Suppressor macrophage treated with lipopolysaccharide for 1 hour (primary cell): ENCODE measurements at regions not wholly inside any gene's neighbourhood (a gene's known extent, or its start where the extent isn't known, plus 50 kb on each side); places are given as distances from the start of the nearest gene placed in this dataset.

Experiments used
- DNase-seq, 3 donors: peaks; one replicate each; pipeline ENCODE4 v3.0.0-alpha.2; 2020 to 2022

- DNase-seq: no peak
Observed at GRCh38 chr1:232682248-232682647, 52.3 kb upstream of the SIPA1L2 start.

DNA sequence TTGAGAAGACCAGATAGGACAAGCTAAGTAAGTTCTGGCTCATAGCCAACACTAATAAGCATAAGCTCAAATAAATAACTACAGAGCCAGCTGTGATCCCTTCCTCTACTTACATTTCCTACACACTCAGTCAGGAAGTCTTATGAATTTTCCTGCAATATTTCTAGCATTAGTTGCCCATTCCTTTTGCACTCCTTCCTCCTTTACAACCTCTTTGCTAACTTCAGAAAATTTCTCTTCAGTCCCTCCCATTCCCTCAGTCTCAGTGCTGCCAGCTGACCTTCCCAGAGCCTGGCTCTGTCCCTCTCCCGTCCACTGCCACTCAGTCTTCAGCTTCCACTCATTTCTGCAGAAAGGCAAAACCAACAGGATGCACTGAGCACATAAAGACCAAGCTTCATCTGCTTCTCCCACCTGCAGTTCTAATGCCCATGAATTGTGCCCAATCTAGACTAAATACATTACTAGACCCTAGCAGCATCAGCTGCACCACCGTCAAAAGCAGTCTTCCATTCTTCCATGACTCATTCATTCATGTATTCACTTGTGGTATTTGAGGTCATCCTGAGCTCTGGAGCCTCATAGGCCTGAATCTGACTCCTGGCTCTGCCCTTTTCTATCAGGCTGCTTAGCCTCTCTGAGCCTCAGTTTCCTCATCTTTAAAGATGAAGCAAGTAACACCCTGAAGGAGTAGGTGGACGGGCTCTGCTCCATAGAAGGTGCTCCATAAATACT is 54.6 kb upstream of the SIPA1L2 start:
- DNase-seq: no peak

DNA sequence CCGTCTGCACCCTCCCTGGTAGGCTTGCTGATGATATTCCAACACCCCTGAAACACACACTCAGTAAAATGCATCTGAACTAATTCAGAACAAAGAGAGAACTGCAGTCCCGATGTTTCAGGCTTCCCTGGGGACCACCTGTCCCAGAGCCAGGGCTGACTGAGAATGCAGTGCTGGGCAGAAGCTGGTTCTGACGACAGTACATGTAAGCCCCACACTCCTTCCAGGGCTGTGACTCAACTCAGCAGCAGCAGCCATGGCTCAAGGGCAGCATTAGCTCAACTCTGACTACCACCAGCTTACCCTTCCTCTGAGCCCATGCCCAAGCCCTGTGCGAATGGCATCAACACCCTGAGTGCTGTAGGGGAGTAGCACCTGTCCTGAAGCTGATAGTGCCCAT is 56.4 kb upstream of the SIPA1L2 start:
- DNase-seq: no peak

DNA sequence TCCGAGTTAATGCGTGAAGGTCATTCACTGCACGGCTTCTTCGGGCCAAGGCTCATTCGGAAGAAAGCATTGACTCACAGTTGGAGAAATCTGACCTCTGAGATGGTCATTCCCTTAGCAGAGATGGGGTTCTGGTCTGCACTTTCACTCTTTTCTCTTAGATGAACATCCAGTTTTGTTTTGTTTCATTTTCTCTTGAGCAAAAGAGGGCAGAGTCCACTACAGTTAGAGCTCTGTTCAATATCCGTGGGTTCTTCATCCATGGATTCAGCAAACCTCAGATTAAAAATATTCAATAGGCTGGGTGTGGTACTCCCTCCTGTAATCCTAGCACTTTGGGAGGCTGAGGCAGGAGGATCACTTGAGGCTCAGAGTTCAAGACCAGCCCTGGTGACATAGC is 57.4 kb upstream of the SIPA1L2 start:
- DNase-seq: no peak

DNA sequence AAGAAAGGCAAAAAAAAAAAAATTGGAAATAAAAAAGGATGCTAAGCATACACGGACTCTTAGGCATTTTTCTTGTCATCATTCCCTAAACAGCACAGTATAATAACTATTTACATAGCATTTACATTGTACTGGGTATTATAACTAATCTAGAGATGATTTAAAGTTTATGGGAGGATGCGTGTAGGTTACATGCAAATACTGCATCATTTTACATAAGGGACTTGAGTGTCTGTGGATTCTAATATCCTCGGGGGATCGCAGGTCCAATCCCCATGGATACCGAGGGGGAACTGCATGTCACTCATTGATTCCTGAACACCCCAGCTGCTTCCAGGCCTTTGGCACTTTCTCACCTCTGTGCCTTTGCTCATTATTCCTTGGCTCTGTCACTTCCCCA is 57.8 kb upstream of the SIPA1L2 start:
- DNase-seq: no peak

- DNase-seq: no peak
Observed at GRCh38 chr1:232688398-232688797, 58.5 kb upstream of the SIPA1L2 start.

- no peak for DNase-seq
Observed at GRCh38 chr1:232689711-232690110, 59.8 kb upstream of the SIPA1L2 start.

GRCh38 chr1:232690285-232690935 is 60.5 kb upstream of the SIPA1L2 start:
- no peak for DNase-seq

DNA sequence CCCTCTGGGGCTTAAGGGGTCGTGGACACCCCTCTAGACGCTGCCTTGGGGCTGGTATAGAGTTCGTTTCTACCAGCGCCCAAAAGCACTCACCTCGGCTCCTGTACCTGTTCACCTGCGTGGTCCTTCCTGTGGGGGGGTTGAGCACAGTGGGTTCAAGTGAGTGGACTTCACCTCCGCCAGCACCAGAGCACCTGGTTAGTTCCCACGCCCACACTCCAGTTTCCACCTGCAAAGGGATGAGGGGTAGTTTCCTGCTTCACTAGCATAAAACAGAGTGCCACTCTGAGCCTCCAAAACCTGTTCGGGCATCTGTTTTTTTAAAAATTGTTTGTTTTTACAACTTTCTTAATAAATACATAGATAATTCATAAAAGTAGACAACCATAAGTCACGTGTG is 64.5 kb upstream of the SIPA1L2 start:
- no peak for DNase-seq

GRCh38 chr1:232695621-232696385 is 65.9 kb upstream of the SIPA1L2 start:
- no peak for DNase-seq

DNA sequence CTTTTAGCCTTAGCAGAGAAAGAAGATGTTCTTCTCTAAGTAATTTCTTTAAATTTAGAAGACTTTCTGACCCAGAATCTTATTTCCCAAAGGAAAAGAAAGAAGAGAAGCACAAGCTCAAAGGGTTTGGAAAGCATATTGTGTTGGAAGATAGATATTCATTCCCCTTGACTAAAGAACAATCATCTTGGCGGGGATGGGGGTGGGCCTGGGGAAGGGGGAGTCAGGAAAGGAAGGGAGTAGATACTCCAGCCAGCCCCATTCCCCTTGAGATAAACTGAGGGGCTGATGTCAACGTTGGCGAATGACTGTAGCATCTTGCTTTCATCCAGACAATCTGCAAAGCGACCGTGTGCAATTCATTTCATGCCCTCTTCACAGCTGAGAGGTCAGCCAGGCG is 66.5 kb upstream of the SIPA1L2 start:
- no peak for DNase-seq

DNA sequence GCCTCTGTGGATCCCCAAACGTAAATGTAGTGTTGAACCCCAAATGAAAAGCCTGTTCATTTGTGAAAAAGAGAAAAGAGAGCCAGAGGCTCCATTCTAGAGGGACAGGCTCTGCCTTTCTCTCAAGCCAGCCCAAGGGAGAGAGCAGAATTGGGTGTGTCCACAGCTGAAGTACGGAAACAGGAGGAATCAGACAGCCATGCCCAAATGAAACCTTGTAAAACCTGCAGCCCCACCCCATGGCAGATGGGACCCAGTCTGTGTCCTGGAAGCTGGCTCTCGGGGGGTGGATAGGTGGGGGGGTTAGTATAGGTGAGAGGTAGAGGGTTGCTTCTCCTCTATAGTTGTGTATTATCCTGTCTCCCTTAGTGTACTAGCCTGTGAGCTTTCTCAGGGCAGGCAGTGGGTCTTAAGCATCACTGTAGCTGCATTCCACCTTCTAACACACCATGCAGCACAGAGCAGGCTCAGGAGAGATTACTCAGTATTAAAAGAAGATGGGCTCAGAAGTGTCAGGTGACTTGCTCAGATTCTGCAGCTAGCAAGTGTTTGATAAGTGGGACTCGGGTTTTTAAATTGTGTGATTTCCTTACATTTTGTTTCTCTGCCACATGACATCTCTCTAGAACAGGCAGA is 67.4 kb upstream of the SIPA1L2 start:
- no peak for DNase-seq

- DNase-seq: no peak
Observed at GRCh38 chr1:232699814-232700213, 69.9 kb upstream of the SIPA1L2 start.

DNA sequence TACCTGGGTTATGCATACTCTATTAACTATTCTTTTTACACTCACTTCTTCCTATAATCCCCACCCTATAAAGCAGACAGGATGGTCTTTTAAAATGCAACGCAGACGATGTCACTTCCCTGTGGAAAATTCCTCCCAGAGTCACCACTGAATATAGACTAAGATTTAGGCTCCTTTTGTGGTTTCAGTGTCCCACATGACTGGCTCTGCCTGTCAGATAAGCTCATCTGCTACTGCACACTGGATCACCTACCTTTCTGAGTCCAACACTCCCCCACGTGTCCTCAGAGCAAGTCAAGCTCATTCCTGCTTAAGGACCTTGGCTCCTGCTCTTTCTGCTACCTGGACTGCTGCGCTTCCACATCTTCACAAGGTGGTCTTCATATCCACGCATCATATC is 73.0 kb upstream of the SIPA1L2 start:
- no peak for DNase-seq

DNA sequence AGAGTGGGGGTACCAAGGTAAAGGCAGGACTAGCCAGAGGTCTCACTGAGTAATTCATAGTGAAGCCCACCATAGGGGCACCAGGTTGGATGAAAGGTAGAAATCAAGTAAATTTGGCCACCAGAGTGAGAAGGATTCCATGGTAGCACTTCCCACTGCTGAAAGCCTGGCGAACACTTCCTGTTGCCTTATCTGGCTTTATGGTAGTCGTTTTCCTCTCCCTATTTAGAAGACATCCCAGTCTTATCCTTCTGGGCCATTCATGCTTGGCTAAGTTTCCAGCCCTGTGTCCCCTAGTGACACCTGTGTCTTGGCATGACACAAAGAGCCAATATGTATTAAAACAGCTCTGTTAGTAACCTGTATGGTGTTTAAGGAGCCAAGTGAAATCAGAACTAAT is 74.3 kb upstream of the SIPA1L2 start:
- DNase-seq: no peak

DNA sequence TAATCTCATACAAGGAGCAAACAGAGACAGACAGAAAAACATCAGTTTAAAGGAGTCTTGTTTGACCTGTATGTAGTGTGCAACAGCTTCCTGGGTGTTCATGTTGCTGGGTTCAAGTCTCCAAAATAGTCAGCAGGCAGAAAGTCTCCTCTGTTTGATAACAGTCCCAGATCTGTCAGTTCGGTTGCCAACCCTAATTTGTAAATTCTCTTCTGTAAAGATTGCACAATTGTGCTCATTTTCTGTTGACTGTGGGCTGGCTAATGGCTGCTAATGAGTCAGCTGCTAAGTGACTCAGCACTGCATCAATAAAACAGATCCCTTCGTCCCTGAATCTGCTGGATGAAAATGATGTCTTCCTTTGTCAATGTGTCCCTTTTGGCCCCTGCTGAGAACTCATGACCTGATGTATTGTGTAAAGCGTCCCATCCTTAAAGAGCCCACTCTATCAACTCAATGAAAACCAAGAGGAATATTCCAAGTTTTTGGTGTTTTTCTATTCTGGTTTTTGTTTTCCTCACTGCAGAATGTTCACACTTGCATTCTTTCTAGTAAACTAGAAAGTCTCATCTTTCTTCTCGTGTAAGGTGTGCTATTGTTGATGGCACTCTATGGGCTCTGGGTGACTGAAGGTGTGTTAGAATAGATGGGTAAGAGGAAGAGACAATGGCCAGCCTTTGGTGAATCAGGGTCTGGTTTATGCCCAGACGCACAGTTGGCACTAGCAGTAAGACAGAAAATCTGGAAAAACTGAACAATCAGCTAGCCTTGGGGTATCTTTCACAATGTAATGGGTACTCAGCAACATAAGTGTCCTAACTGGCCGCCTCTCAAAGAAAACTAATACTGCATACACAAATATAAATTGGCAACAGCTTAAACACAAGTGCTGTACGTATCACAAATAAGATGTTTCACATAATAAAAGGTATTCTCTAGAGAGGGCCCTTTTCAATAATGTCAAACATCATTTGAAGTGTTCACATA is 75.1 kb upstream of the SIPA1L2 start:
- peak; percentile 65 to 86 (median 86) for DNase-seq

GRCh38 chr1:232705815-232706575 is 76.1 kb upstream of the SIPA1L2 start:
- DNase-seq: peak; percentile 30 to 49 (median 43)

DNA sequence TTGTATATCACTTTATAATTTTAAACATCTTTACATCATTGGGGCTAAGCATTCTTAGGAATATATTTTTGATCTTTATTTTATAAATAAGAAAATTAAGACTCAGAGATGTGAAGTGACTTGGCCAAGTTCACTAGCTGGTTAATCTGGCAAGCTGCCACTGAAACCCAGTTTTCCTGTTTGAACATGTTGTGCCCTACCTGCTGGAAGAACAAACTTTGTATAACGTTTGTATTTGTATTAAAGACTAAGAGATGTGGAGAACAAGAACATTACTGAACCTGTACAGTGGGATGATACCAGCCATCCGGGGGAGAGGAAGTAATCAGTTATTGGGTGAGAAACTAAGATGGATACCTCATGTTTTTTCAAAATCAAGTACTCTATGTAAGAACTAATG is 77.2 kb upstream of the SIPA1L2 start:
- no peak for DNase-seq

- no peak for DNase-seq
Observed at GRCh38 chr1:232709386-232709785, 79.5 kb upstream of the SIPA1L2 start.

GRCh38 chr1:232711996-232712395 is 82.1 kb upstream of the SIPA1L2 start:
- DNase-seq: no peak

GRCh38 chr1:232713785-232714184 is 83.9 kb upstream of the SIPA1L2 start:
- no peak for DNase-seq
